Naive B cell (primary cell): ENCODE measurements at regions not wholly inside any gene's neighbourhood (a gene's known extent, or its start where the extent isn't known, plus 50 kb on each side); places are given as distances from the start of the nearest gene placed in this dataset.

ENCODE experiments used
- ATAC-seq, 2 donors: fragments of 150-1000 bp; cut with Tn5 transposase; 2 replicates each; pipeline ENCODE4 v1.10.0; 2021; ENCODE audit warnings: low read depth in 2 of 2, mild to moderate bottlenecking in 2 of 2, moderate library complexity in 2 of 2
- DNase-seq: peaks from one replicate; pipeline ENCODE4 v3.0.0; 2022
- H3K27ac Mint-ChIP-seq, 6 donors: one replicate each; pipeline ENCODE4 v1.8.0; 2020 to 2022; ENCODE audit warnings: mild to moderate bottlenecking in 6 of 6, mixed read lengths in 6 of 6, moderate library complexity in 5 of 6, inconsistent platforms in 2 of 6
- H3K27me3 Mint-ChIP-seq, 3 donors: one replicate each; pipeline ENCODE4 v1.8.0; 2021 to 2022; ENCODE audit warnings: mixed read lengths in 3 of 3, mild to moderate bottlenecking in 1 of 3
- H3K36me3 Mint-ChIP-seq, 2 donors: one replicate each; pipeline ENCODE4 v1.8.0; 2020 to 2022; ENCODE audit warnings: mixed read lengths in 2 of 2, inconsistent platforms in 1 of 2, mild to moderate bottlenecking in 1 of 2
- H3K4me1 Mint-ChIP-seq, 3 donors: one replicate each; pipeline ENCODE4 v1.8.0; 2020 to 2022; ENCODE audit warnings: mixed read lengths in 3 of 3, inconsistent platforms in 1 of 3, mild to moderate bottlenecking in 1 of 3, moderate library complexity in 1 of 3
- H3K4me3 Mint-ChIP-seq, 8 donors: one replicate each; pipeline ENCODE4 v1.8.0; 2020 to 2022; ENCODE audit warnings: mild to moderate bottlenecking in 8 of 8, mixed read lengths in 8 of 8, moderate library complexity in 8 of 8, inconsistent platforms in 2 of 8
- H3K9me3 Mint-ChIP-seq, 7 donors: one replicate each; pipeline ENCODE4 v1.8.0; 2020 to 2022; ENCODE audit warnings: mixed read lengths in 7 of 7, mild to moderate bottlenecking in 5 of 7, inconsistent platforms in 2 of 7, moderate library complexity in 1 of 7

DNA sequence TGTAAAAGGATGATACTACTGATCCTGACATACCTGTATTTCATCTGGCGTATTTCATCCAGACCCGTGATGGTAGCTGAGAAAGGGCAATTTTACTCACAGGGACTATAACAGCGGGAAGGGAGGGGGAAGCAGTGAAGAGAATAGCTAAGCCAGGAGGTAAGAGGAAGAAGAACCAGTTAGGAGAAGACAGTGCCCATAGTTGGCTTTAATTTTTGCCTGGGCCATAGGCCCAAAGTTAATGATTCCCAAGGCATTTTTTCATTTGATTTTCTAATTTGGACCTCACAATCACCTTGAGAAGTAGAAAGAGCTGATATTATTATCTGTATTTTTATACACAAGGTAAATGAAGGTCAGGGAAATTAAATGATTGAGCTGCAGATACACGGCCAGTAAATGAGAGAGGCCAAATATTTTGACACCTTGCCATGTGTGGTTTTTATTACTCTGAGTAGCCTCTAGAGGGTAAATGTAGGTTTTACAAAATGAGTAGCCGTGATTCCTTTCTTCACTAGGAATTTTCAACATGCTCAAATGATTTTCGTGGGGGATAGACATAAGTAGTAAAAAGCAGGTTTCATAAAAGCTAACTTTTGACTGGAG is 382.2 kb downstream of the FUT8 start:
- ATAC-seq (no peak), DNase-seq (no peak)
- H3K27ac Mint-ChIP-seq, result no peak overlapping the region
- H3K4me1 Mint-ChIP-seq, result no peaks in the 10 kb centered on the region
- no peaks in the 10 kb centered on the region for H3K9me3 Mint-ChIP-seq
- no peaks in the 10 kb centered on the region for H3K36me3 Mint-ChIP-seq
- no peaks in the 10 kb centered on the region for H3K27me3 Mint-ChIP-seq
- no peak overlapping the region for H3K4me3 Mint-ChIP-seq

DNA sequence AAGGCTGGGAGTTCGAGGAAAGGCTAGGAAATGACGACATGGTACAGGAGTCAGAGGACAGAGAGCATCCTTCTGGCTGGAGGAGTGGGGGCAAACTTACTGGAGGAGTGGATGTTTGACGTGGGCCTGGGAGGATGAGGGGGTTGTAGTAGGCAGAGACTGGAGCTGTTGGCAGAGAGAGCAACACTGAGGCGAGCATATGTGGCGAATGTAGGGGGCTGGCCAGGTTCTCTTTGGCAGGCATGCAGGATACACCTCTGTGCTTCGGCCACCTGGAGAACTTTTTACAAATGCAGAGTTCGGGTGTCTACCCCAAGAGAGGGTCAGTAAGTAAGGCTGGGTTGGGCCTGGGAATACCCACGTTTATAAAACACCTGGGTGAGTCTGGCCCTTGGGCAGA is 385.7 kb downstream of the FUT8 start:
- Mint-ChIP-seq H3K27ac (peak overlapping the region in 1 of 6 donors; percentile 54), H3K4me3 (no peak overlapping the region), H3K27me3 (no peaks in the 10 kb centered on the region), H3K4me1 (no peaks in the 10 kb centered on the region), H3K36me3 (no peaks in the 10 kb centered on the region), H3K9me3 (no peaks in the 10 kb centered on the region)
- DNase-seq, result no peak
- ATAC-seq, result no peak

GRCh38 chr14:65800694-65801093 is 388.2 kb downstream of the FUT8 start:
- Mint-ChIP-seq H3K4me1 (no peaks in the 10 kb centered on the region), H3K9me3 (no peaks in the 10 kb centered on the region), H3K4me3 (no peak overlapping the region), H3K27ac (peak overlapping the region in 1 of 6 donors; percentile 38), H3K27me3 (no peaks in the 10 kb centered on the region), H3K36me3 (no peaks in the 10 kb centered on the region)
- DNase-seq, result no peak
- ATAC-seq, result no peak

- Mint-ChIP-seq H3K4me1 (no peaks in the 10 kb centered on the region), H3K9me3 (no peaks in the 10 kb centered on the region), H3K36me3 (no peaks in the 10 kb centered on the region), H3K27me3 (no peaks in the 10 kb centered on the region), H3K27ac (no peak overlapping the region), H3K4me3 (no peak overlapping the region)
- DNase-seq (no peak), ATAC-seq (no peak)
Observed at GRCh38 chr14:65802196-65802595, 389.7 kb downstream of the FUT8 start.

GRCh38 chr14:65803885-65804284 is 391.4 kb downstream of the FUT8 start:
- Mint-ChIP-seq H3K4me1 (no peaks in the 10 kb centered on the region), H3K4me3 (no peak overlapping the region), H3K27me3 (no peaks in the 10 kb centered on the region), H3K27ac (no peak overlapping the region), H3K9me3 (no peaks in the 10 kb centered on the region), H3K36me3 (no peaks in the 10 kb centered on the region)
- DNase-seq, result no peak
- ATAC-seq, result no peak

- no peaks in the 10 kb centered on the region for H3K36me3 Mint-ChIP-seq
- DNase-seq (no peak), ATAC-seq (no peak)
- H3K9me3 Mint-ChIP-seq, result no peaks in the 10 kb centered on the region
- H3K4me1 Mint-ChIP-seq, result no peaks in the 10 kb centered on the region
- no peaks in the 10 kb centered on the region for H3K27me3 Mint-ChIP-seq
- H3K4me3 Mint-ChIP-seq, result no peak overlapping the region
- H3K27ac Mint-ChIP-seq, result no peak overlapping the region
Observed at GRCh38 chr14:65804439-65805112, 392.0 kb downstream of the FUT8 start.

- ATAC-seq, result no peak
- Mint-ChIP-seq H3K9me3 (peaks cover 0 to 5% (median 2%) of the 10 kb centered on the region in 7 donors), H3K27me3 (no peaks in the 10 kb centered on the region), H3K4me3 (no peak overlapping the region), H3K27ac (no peak overlapping the region), H3K4me1 (no peaks in the 10 kb centered on the region), H3K36me3 (no peaks in the 10 kb centered on the region)
- no peak for DNase-seq
Observed at GRCh38 chr14:65805113-65805473, 392.6 kb downstream of the FUT8 start.

DNA sequence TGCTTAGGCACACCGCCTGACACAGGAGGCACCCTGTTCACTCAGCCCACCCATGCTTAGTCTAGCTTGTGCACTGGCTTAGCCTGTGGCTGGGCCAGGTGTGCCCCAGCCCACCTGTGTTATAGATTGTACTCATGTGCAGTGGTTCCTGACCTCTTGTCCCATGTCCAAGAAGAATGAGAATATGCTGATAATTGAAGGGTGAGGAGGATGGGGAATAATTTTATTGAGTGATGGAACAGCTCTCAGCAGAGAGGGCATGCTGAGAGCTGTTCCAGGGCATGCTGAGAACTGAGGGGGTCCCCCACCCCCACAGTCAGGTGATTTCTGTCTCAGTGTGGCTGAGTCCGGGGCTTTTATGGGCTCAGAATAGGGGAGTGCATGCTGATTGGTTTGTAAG is 395.9 kb downstream of the FUT8 start:
- no peak overlapping the region for H3K4me3 Mint-ChIP-seq
- H3K36me3 Mint-ChIP-seq, result no peaks in the 10 kb centered on the region
- no peak overlapping the region for H3K27ac Mint-ChIP-seq
- H3K27me3 Mint-ChIP-seq, result no peaks in the 10 kb centered on the region
- ATAC-seq (no peak), DNase-seq (no peak)
- no peaks in the 10 kb centered on the region for H3K4me1 Mint-ChIP-seq
- peaks cover 0 to 6% (median 2%) of the 10 kb centered on the region in 7 donors for H3K9me3 Mint-ChIP-seq

DNA sequence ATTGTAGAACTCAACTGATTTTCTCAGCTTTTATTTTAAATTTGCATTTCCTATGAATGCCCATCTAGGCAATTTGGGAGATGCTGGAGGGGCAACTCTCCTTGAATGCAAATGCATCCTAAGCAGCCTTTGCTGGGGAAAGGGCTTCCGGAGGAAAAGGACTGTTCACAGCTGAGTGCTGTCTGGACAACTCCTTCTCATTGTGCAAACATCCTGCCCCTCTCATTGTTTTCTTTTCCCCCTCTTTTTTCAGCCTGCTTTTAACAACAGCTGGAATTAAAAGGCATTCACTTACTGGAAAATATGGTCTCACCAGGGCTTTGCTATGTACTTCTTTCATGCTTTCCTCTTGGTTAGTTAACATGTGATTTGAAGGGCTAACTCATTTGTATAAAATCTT is 397.8 kb downstream of the FUT8 start:
- peak overlapping the region in 1 of 6 donors; percentile 81 for H3K27ac Mint-ChIP-seq
- no peaks in the 10 kb centered on the region for H3K4me1 Mint-ChIP-seq
- no peaks in the 10 kb centered on the region for H3K36me3 Mint-ChIP-seq
- no peak overlapping the region for H3K4me3 Mint-ChIP-seq
- peaks cover 0 to 6% (median 2%) of the 10 kb centered on the region in 7 donors for H3K9me3 Mint-ChIP-seq
- H3K27me3 Mint-ChIP-seq, result no peaks in the 10 kb centered on the region
- DNase-seq, result no peak
- no peak for ATAC-seq

GRCh38 chr14:65813760-65814384 is 401.3 kb downstream of the FUT8 start:
- no peaks in the 10 kb centered on the region for H3K36me3 Mint-ChIP-seq
- DNase-seq, result no peak
- H3K4me3 Mint-ChIP-seq, result no peak overlapping the region
- peaks cover 0 to 6% (median 2%) of the 10 kb centered on the region in 7 donors for H3K9me3 Mint-ChIP-seq
- no peaks in the 10 kb centered on the region for H3K4me1 Mint-ChIP-seq
- no peak overlapping the region for H3K27ac Mint-ChIP-seq
- H3K27me3 Mint-ChIP-seq, result no peaks in the 10 kb centered on the region
- no peak for ATAC-seq

GRCh38 chr14:65815127-65815526 is 402.6 kb downstream of the FUT8 start:
- H3K36me3 Mint-ChIP-seq, result no peaks in the 10 kb centered on the region
- H3K4me1 Mint-ChIP-seq, result no peaks in the 10 kb centered on the region
- ATAC-seq (no peak), DNase-seq (no peak)
- H3K27me3 Mint-ChIP-seq, result no peaks in the 10 kb centered on the region
- peaks cover 0 to 4% (median 0%) of the 10 kb centered on the region in 7 donors for H3K9me3 Mint-ChIP-seq
- H3K27ac Mint-ChIP-seq, result no peak overlapping the region
- no peak overlapping the region for H3K4me3 Mint-ChIP-seq

DNA sequence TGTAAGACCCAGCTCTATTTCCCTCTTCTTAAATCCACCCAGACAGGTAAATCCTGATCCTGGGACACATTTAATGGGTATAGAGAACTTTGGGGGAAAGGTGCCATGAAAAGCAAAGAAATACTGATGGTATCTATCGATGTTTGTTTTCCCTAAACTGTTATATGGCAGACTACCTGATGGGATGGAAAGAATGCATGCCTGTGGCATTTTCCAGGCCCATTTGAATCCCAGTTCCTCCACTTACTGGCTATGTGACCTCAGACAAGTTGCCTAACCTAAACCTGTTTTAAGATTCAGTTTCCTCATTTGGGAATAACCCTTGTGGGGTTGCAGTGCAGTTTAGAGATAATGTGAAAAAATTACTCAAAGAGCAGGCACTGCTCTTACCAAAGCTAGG is 404.5 kb downstream of the FUT8 start:
- no peaks in the 10 kb centered on the region for H3K4me1 Mint-ChIP-seq
- DNase-seq, result no peak
- no peak for ATAC-seq
- no peaks in the 10 kb centered on the region for H3K9me3 Mint-ChIP-seq
- no peak overlapping the region for H3K27ac Mint-ChIP-seq
- no peaks in the 10 kb centered on the region for H3K36me3 Mint-ChIP-seq
- H3K27me3 Mint-ChIP-seq, result no peaks in the 10 kb centered on the region
- no peak overlapping the region for H3K4me3 Mint-ChIP-seq

DNA sequence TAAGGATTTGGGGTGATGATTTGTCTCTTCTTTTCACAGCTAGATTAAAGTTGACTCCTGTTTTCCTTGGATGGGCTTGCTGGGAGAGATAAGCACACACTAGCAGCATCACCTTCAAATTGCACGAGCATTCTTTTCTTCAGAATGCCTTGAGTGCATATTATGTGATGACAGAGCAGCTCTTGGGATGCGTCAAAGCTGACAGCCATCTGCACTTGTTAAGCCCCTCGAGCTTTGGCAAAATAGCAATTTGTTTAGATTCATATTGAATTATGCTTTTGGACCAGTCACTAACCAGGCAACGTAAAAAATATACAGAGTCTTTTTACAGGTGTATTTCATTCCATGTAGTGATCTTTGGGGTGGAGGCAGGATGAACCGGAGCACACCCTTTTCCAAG is 407.0 kb downstream of the FUT8 start:
- Mint-ChIP-seq H3K27me3 (peaks cover 0 to under 1% (median 0%) of the 10 kb centered on the region in 3 donors), H3K36me3 (no peaks in the 10 kb centered on the region)
- no peak for ATAC-seq

DNA sequence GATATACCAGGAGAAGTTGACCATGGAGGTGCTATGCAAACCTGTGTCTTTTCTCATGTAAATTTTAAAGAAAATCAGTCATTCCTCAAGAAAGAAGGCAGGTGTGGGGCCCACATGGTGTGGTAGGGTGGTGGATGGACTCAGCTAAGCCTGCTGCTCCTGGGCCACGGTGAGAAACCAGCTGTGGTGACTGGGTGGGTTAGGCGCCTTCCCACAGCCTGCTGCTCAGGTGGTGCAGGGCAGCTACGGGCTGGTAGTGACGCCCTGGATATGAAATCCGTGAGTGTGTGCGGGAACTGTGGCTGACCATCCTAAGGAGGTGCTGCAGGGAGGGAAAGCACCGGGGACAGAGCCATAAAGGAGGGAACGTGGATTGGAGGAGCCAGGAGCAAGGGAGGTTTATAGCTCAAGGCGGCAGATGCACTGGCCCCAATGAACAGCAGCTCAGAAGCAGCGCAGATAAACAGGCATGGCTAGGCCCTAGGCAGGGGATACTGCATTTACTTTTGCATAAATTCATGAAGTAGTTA is 408.8 kb downstream of the FUT8 start:
- Mint-ChIP-seq H3K36me3 (no peaks in the 10 kb centered on the region), H3K27me3 (peaks cover 0 to 4% (median 0%) of the 10 kb centered on the region in 3 donors), H3K4me3 (no peak overlapping the region), H3K27ac (no peak overlapping the region), H3K9me3 (no peaks in the 10 kb centered on the region), H3K4me1 (no peaks in the 10 kb centered on the region)
- DNase-seq, result no peak
- no peak for ATAC-seq

More for the DNA sequence above, 407.0 kb downstream of the FUT8 start:
- Mint-ChIP-seq H3K27ac (no peak overlapping the region), H3K4me3 (no peak overlapping the region), H3K4me1 (no peaks in the 10 kb centered on the region), H3K9me3 (no peaks in the 10 kb centered on the region)
- DNase-seq, result no peak
